Astrocyte (in vitro differentiated cells and primary cell): ENCODE measurements at regions not wholly inside any gene's neighbourhood (a gene's known extent, or its start where the extent isn't known, plus 50 kb on each side); places are given as distances from the start of the nearest gene placed in this dataset.

Experiments used
- EZH2 ChIP-seq: IDR thresholded peaks from 2 replicates; pipeline ENCODE4 v1.6.1; 2012; ENCODE audit warnings: mild to moderate bottlenecking, low read length, inconsistent platforms; ENCODE audit not compliant: insufficient read depth
- TF ChIP-seq, protein P1 (sequence below): IDR thresholded peaks from 2 replicates; pipeline ENCODE4 v1.5.1; 2011; ENCODE audit warnings: low read depth, mild to moderate bottlenecking, inconsistent platforms, low read length, moderate library complexity; ENCODE audit not compliant: insufficient read depth

DNA sequence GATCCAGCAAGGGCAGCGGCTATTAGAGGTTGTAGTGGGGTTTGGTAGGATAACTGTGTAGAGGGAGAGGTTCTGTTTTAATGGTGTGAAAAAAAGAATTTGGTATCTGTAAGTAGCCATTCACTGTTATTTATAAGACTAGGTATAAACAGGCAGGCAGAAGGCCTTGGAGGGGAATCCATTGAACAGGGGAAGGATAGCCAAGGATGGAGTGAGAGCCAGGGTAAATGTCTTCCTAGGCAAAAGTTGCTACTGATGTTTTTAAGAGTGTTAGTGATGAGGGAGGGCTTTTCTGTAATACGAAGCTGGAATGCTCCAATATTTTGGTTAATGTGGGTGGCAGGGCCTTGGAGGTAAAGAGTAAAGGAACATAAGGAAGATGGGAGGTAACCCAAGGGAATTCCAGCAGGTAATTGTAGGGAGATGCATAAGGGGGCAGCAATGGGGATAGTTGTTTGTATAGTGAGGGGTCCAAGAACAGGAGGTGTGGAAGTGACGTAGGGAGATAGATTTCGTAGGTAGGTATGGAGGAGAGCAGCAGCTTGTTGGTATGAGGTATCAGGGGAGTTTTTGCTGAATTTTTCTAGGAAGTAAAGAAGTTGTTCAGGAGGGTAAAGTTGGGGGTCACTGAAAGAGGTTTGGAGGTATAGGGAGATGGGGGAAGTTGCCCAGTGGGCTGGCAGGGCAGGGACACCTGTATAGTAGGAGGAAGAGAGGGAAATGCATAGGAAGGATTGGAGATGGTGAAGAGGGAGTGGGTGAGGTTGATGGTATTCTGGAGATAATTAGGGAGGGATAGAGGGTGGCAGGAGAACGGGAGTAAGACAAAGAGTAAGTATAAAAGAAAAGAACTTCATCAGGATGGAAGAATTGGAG, 752.4 kb upstream of the ADGRB3 start:
- TF ChIP-seq, protein P1, sequence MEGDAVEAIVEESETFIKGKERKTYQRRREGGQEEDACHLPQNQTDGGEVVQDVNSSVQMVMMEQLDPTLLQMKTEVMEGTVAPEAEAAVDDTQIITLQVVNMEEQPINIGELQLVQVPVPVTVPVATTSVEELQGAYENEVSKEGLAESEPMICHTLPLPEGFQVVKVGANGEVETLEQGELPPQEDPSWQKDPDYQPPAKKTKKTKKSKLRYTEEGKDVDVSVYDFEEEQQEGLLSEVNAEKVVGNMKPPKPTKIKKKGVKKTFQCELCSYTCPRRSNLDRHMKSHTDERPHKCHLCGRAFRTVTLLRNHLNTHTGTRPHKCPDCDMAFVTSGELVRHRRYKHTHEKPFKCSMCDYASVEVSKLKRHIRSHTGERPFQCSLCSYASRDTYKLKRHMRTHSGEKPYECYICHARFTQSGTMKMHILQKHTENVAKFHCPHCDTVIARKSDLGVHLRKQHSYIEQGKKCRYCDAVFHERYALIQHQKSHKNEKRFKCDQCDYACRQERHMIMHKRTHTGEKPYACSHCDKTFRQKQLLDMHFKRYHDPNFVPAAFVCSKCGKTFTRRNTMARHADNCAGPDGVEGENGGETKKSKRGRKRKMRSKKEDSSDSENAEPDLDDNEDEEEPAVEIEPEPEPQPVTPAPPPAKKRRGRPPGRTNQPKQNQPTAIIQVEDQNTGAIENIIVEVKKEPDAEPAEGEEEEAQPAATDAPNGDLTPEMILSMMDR: no peak
- no peak for TF ChIP-seq EZH2
